C4-2B (cell line): ENCODE measurements at regions not wholly inside any gene's neighbourhood (a gene's known extent, or its start where the extent isn't known, plus 50 kb on each side); places are given as distances from the start of the nearest gene placed in this dataset.

Experiments
- ZFX ChIP-seq: fragments of 450-650 bp; IDR thresholded peaks from 2 replicates; pipeline ENCODE4 v1.6.1; 2017
- TF ChIP-seq, protein P1 (sequence below): fragments of 450-650 bp; conservative IDR thresholded peaks from 2 replicates; pipeline ENCODE4 v1.5.1; 2017; ENCODE audit warnings: mild to moderate bottlenecking

DNA sequence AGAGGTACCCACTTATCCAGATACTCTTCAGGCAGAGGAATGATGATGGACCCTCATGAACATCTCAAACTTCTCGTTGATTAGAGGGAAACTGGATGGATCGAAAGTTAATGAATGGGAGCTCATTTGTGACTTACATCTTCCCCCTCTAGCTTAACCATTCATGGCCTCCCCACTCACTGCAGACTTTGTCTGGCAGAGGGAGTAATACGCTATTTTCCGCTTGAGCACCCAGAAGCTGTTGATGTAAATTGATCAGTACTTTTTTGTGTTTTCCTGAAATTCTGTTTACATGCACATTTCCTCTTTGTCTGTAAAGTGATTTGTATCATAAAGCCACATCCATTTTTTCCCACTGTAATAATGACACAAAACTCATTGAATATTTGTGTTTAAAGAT lies 239.1 kb upstream of the RBFOX1 start:
- TF ChIP-seq, protein P1, sequence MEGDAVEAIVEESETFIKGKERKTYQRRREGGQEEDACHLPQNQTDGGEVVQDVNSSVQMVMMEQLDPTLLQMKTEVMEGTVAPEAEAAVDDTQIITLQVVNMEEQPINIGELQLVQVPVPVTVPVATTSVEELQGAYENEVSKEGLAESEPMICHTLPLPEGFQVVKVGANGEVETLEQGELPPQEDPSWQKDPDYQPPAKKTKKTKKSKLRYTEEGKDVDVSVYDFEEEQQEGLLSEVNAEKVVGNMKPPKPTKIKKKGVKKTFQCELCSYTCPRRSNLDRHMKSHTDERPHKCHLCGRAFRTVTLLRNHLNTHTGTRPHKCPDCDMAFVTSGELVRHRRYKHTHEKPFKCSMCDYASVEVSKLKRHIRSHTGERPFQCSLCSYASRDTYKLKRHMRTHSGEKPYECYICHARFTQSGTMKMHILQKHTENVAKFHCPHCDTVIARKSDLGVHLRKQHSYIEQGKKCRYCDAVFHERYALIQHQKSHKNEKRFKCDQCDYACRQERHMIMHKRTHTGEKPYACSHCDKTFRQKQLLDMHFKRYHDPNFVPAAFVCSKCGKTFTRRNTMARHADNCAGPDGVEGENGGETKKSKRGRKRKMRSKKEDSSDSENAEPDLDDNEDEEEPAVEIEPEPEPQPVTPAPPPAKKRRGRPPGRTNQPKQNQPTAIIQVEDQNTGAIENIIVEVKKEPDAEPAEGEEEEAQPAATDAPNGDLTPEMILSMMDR: no peak
- TF ChIP-seq ZFX: no peak
